SK-N-SH (cell line): ENCODE measurements at regions not wholly inside any gene's neighbourhood (a gene's known extent, or its start where the extent isn't known, plus 50 kb on each side); places are given as distances from the start of the nearest gene placed in this dataset.

Experiments
- CTCF ChIA-PET: fragments of 300-600, 350-600 bp; formaldehyde crosslinking; extraction: SDS; loops from one replicate; lab custom pipeline; 2021; lab: Yijun Ruan, JAX
- POLR2A ChIA-PET: fragments of 350-600 bp; sonication (Branson Sonifier 250); formaldehyde crosslinking; extraction: SDS; loops from one replicate; lab custom pipeline; 2020; ENCODE audit warnings: antibody characterized with exemption, inconsistent platforms; lab: Yijun Ruan, JAX
- DNase-seq: peaks from one replicate; pipeline ENCODE4 v3.0.0; 2012
- H2AFZ ChIP-seq: fragments of 200-600 bp; sonication (generic); 2 replicates; pipeline ENCODE4 v1.8.1; 2016; ENCODE audit warnings: antibody characterized with exemption, mild to moderate bottlenecking, low read depth
- H3F3A ChIP-seq: fragments of 200-600 bp; sonication (generic); replicated peaks from 2 replicates; pipeline ENCODE3; 2016; ENCODE audit warnings: antibody characterized with exemption, mild to moderate bottlenecking; ENCODE audit not compliant: insufficient read depth
- H3K27ac ChIP-seq, 2 experiments: fragments of 200-500 bp in 1 of 2; fragments of 200-600 bp in 1 of 2; sonication (Bioruptor generic) in 1 of 2; sonication (generic), shearing (Covaris generic) in 1 of 2; 2 replicates each; pipeline versions ENCODE4 v1.5.1 to v1.6.1; 2014 to 2016; ENCODE audit warnings: low read depth in 2 of 2, inconsistent platforms in 1 of 2, low read length in 1 of 2, mild to moderate bottlenecking in 1 of 2, mixed read lengths in 1 of 2
- H3K27me3 ChIP-seq: fragments of 200-600 bp; sonication (generic), shearing (Covaris generic); 2 replicates; pipeline ENCODE4 v1.6.1; 2016; ENCODE audit warnings: mixed run types; ENCODE audit not compliant: insufficient read depth
- H3K36me3 ChIP-seq, 2 experiments: fragments of 200-500 bp in 1 of 2; fragments of 200-600 bp in 1 of 2; sonication (Bioruptor generic) in 1 of 2; sonication (generic) in 1 of 2; replicated peaks in 1 of 2; 2 replicates each; pipeline versions ENCODE3 to v1.5.1; 2014 to 2016; ENCODE audit warnings: low read length in 1 of 2, mild to moderate bottlenecking in 1 of 2; ENCODE audit not compliant: insufficient read depth in 2 of 2, control insufficient read depth in 1 of 2
- H3K4me1 ChIP-seq, 2 experiments: fragments of 200-500 bp in 1 of 2; fragments of 200-600 bp in 1 of 2; sonication (Bioruptor generic) in 1 of 2; sonication (generic), shearing (Covaris generic) in 1 of 2; 2 replicates each; pipeline versions ENCODE4 v1.5.1 to v1.6.1; 2014 to 2016; ENCODE audit warnings: low read depth in 1 of 2, low read length in 1 of 2, mixed run types in 1 of 2; ENCODE audit not compliant: insufficient read depth in 2 of 2, control insufficient read depth in 1 of 2
- H3K4me2 ChIP-seq: fragments of 200-600 bp; sonication (generic), shearing (Covaris generic); 2 replicates; pipeline ENCODE4 v1.6.1; 2017; ENCODE audit warnings: mixed run types
- H3K4me3 ChIP-seq, 2 experiments: fragments of 200-500 bp in 1 of 2; fragments of 200-600 bp in 1 of 2; sonication (Bioruptor generic) in 1 of 2; sonication (generic), shearing (Covaris generic) in 1 of 2; 2 replicates each; pipeline versions ENCODE4 v1.5.1 to v1.8.1; 2014 to 2016; ENCODE audit warnings: low read depth in 2 of 2, inconsistent platforms in 1 of 2, low read length in 1 of 2, mild to moderate bottlenecking in 1 of 2, mixed read lengths in 1 of 2, moderate library complexity in 1 of 2
- H3K79me2 ChIP-seq: fragments of 200-600 bp; sonication (generic); 2 replicates; pipeline ENCODE4 v1.8.1; 2017; ENCODE audit warnings: mild to moderate bottlenecking; ENCODE audit not compliant: insufficient read depth
- H3K9ac ChIP-seq: fragments of 200-600 bp; sonication (generic); 2 replicates; pipeline ENCODE4 v1.6.1; 2017; ENCODE audit warnings: mixed run types
- H3K9me2 ChIP-seq: fragments of 200-600 bp; sonication (generic); 2 replicates; pipeline ENCODE4 v1.6.1; 2017; ENCODE audit warnings: mixed run types
- H3K9me3 ChIP-seq: fragments of 200-600 bp; sonication (generic); 2 replicates; pipeline ENCODE4 v1.6.1; 2017; ENCODE audit warnings: mixed run types, mild to moderate bottlenecking, moderate library complexity
- H4K20me1 ChIP-seq: fragments of 200-600 bp; sonication (generic); 2 replicates; pipeline ENCODE4 v1.6.1; 2017; ENCODE audit warnings: mild to moderate bottlenecking, mixed run types; ENCODE audit not compliant: insufficient read depth
- CHD2 ChIP-seq: fragments of 150-350 bp; IDR thresholded peaks from 2 replicates; pipeline ENCODE4 v1.6.1; 2018; ENCODE audit warnings: low read length; ENCODE audit not compliant: partially characterized antibody
- FOXJ3 ChIP-seq: sonication (generic); formaldehyde crosslinking; IDR thresholded peaks from 2 replicates; pipeline ENCODE4 v1.5.1; 2020; ENCODE audit warnings: mild to moderate bottlenecking, missing genetic modification reagents
- FOXM1 ChIP-seq: IDR thresholded peaks from 2 replicates; pipeline ENCODE4 v1.4.0; 2012; ENCODE audit warnings: low read depth, mild to moderate bottlenecking
- GABPA ChIP-seq: IDR thresholded peaks from 2 replicates; pipeline ENCODE4 v1.4.0; 2012; ENCODE audit warnings: low read depth, mild to moderate bottlenecking
- IRF3 ChIP-seq: fragments of 150-350 bp; IDR thresholded peaks from 2 replicates; pipeline ENCODE4 v1.6.1; 2016; ENCODE audit warnings: mild to moderate bottlenecking, low read depth, low read length
- JUND ChIP-seq: IDR thresholded peaks from 2 replicates; pipeline ENCODE4 v1.4.0; 2012
- MAX ChIP-seq: IDR thresholded peaks from 2 replicates; pipeline ENCODE4 v1.4.0; 2012; ENCODE audit warnings: low read depth
- MXI1 ChIP-seq: IDR thresholded peaks from 2 replicates; pipeline ENCODE4 v1.6.1; 2012; ENCODE audit warnings: mild to moderate bottlenecking, low read depth, low read length, improper control_type of control experiment
- POLR2AphosphoS5 ChIP-seq: IDR thresholded peaks from 2 replicates; pipeline ENCODE4 v1.6.1; 2012; ENCODE audit warnings: low read depth, low read length
- RAD21 ChIP-seq: IDR thresholded peaks from 2 replicates; pipeline ENCODE4 v1.6.1; 2012; ENCODE audit warnings: mild to moderate bottlenecking, low read length
- RCOR1 ChIP-seq: fragments of 150-350 bp; IDR thresholded peaks from 2 replicates; pipeline ENCODE4 v1.6.1; 2017; ENCODE audit warnings: antibody characterized with exemption, low read length
- REST ChIP-seq: IDR thresholded peaks from 2 replicates; pipeline ENCODE4 v1.6.1; 2012; ENCODE audit warnings: mild to moderate bottlenecking, low read depth, low read length, moderate library complexity
- RFX5 ChIP-seq: IDR thresholded peaks from 2 replicates; pipeline ENCODE4 v1.6.1; 2012; ENCODE audit warnings: mild to moderate bottlenecking, improper control_type of control experiment, low read length
- RXRA ChIP-seq: IDR thresholded peaks from 2 replicates; pipeline ENCODE4 v1.4.0; 2012; ENCODE audit warnings: low read depth, mild to moderate bottlenecking, borderline replicate concordance
- TEAD4 ChIP-seq: IDR thresholded peaks from 2 replicates; pipeline ENCODE4 v1.4.0; 2012; ENCODE audit warnings: mild to moderate bottlenecking, borderline replicate concordance; ENCODE audit not compliant: insufficient read depth
- USF2 ChIP-seq: fragments of 150-350 bp; IDR thresholded peaks from 2 replicates; pipeline ENCODE4 v1.6.1; 2017; ENCODE audit warnings: antibody characterized with exemption, low read length, low read depth, borderline replicate concordance
- YY1 ChIP-seq: IDR thresholded peaks from 2 replicates; pipeline ENCODE4 v1.4.0; 2012; ENCODE audit warnings: low read depth, mild to moderate bottlenecking
- WGBS: methylation state at CpG from one replicate; pipeline ENCODE4 v1.1.6; 2017; ENCODE audit warnings: low lambda C conversion rate; 5-methylcytosine and 5-hydroxymethylcytosine counted together
- TF ChIP-seq, protein P1 (sequence below): IDR thresholded peaks from 2 replicates; pipeline ENCODE4; 2012
- TF ChIP-seq, protein P2 (sequence below): IDR thresholded peaks from 2 replicates; pipeline ENCODE4 v1.4.0; 2012; ENCODE audit warnings: low read depth, borderline replicate concordance

GRCh38 chr2:82993609-82994008 lies 1465.5 kb downstream of the SUCLG1 start:
- no peaks in the 10 kb centered on the region for H4K20me1 ChIP-seq
- H3K4me2 ChIP-seq: no peak overlapping the region
- 1% methylated on average over 2 of the region's 2 CpGs for WGBS
- no peak overlapping the region for H3K27ac ChIP-seq
- no peak overlapping the region for H2AFZ ChIP-seq
- POLR2A ChIA-PET: no interaction called here
- TF ChIP-seq TEAD4 (no peak), USF2 (no peak), REST (no peak), POLR2AphosphoS5 (no peak), IRF3 (no peak), RAD21 (no peak), GABPA (no peak), RXRA (no peak), FOXJ3 (no peak), JUND (no peak), MXI1 (no peak), CHD2 (no peak), RFX5 (no peak), FOXM1 (no peak), MAX (no peak), RCOR1 (no peak), YY1 (no peak)
- TF ChIP-seq, protein P1, sequence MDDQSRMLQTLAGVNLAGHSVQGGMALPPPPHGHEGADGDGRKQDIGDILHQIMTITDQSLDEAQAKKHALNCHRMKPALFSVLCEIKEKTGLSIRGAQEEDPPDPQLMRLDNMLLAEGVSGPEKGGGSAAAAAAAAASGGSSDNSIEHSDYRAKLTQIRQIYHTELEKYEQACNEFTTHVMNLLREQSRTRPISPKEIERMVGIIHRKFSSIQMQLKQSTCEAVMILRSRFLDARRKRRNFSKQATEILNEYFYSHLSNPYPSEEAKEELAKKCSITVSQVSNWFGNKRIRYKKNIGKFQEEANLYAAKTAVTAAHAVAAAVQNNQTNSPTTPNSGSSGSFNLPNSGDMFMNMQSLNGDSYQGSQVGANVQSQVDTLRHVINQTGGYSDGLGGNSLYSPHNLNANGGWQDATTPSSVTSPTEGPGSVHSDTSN: no peak
- TF ChIP-seq, protein P2, sequence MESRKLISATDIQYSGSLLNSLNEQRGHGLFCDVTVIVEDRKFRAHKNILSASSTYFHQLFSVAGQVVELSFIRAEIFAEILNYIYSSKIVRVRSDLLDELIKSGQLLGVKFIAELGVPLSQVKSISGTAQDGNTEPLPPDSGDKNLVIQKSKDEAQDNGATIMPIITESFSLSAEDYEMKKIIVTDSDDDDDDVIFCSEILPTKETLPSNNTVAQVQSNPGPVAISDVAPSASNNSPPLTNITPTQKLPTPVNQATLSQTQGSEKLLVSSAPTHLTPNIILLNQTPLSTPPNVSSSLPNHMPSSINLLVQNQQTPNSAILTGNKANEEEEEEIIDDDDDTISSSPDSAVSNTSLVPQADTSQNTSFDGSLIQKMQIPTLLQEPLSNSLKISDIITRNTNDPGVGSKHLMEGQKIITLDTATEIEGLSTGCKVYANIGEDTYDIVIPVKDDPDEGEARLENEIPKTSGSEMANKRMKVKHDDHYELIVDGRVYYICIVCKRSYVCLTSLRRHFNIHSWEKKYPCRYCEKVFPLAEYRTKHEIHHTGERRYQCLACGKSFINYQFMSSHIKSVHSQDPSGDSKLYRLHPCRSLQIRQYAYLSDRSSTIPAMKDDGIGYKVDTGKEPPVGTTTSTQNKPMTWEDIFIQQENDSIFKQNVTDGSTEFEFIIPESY: no peak
- TF ChIP-seq, all 33 proteins: peak for 0
- H3K4me3 ChIP-seq: no peak overlapping the region
- H3K27me3 ChIP-seq: no peaks in the 10 kb centered on the region
- no peaks in the 10 kb centered on the region for H3K79me2 ChIP-seq
- no peaks in the 10 kb centered on the region for H3F3A ChIP-seq
- H3K36me3 ChIP-seq: no peaks in the 10 kb centered on the region
- no peak overlapping the region for H3K9ac ChIP-seq
- CTCF ChIA-PET: no interaction called here
- H3K9me2 ChIP-seq: no peaks in the 10 kb centered on the region
- H3K9me3 ChIP-seq: no peaks in the 10 kb centered on the region
- DNase-seq: no peak
- H3K4me1 ChIP-seq: no peaks in the 10 kb centered on the region
